ENCODE measurements at regions not wholly inside any gene's neighbourhood (a gene's known extent, or its start where the extent isn't known, plus 50 kb on each side); places are given as distances from the start of the nearest gene placed in this dataset.
"Not testable (repeated sequence)": the region's sequence is repeated elsewhere in the genome, so short reads cannot be mapped to it uniquely, and the experiment has no call there.

- H4K91ac ChIP-seq (ENCODE audit: low read depth, low read length) = no peak overlapping the region
- H2AK5ac ChIP-seq (ENCODE audit: low read length) = no peak overlapping the region
- H4K12ac ChIP-seq (ENCODE audit: low read depth, low read length) = no peak overlapping the region
- no peak overlapping the region for H2BK12ac ChIP-seq (ENCODE audit: low read length)
- no peak for DNase-seq
- H3K79me2 ChIP-seq (ENCODE audit: control insufficient read depth, insufficient read depth, low read length, poor library complexity) = no peaks in the 10 kb centered on the region
- H3K4me2 ChIP-seq (ENCODE audit: low read length) = no peak overlapping the region
- H2AFZ ChIP-seq (ENCODE audit: insufficient read depth, low read length, poor library complexity) = no peak overlapping the region
- H2BK120ac ChIP-seq (ENCODE audit: insufficient read depth, low read length, poor library complexity) = no peak overlapping the region
- H2BK5ac ChIP-seq (ENCODE audit: low read depth, low read length, poor library complexity) = no peak overlapping the region
- H3K79me1 ChIP-seq (ENCODE audit: low read length) = no peaks in the 10 kb centered on the region
- H3K14ac ChIP-seq (ENCODE audit: low read length) = no peak overlapping the region
- no peak overlapping the region for H3K23ac ChIP-seq (ENCODE audit: low read length)
- no peak overlapping the region for H3K4me3 ChIP-seq (ENCODE audit: low read depth, low read length)
- H3K36me3 ChIP-seq (ENCODE audit: control insufficient read depth in 1 of 2, insufficient read depth in 2 of 2, low read length in 2 of 2) = no peaks in the 10 kb centered on the region
- H3K9me3 ChIP-seq (ENCODE audit: insufficient read depth, low read depth, low read length) = no peaks in the 10 kb centered on the region
- no peak overlapping the region for H3K4ac ChIP-seq (ENCODE audit: low read depth, low read length)
- H3K9ac ChIP-seq (ENCODE audit: low read length) = no peak overlapping the region
- no peak overlapping the region for H3K18ac ChIP-seq (ENCODE audit: low read length)
- no peaks in the 10 kb centered on the region for H3K4me1 ChIP-seq (ENCODE audit: control insufficient read depth in 1 of 2, insufficient read depth in 2 of 2, low read length in 2 of 2)
- no peaks in the 10 kb centered on the region for H3K27me3 ChIP-seq (ENCODE audit: insufficient read depth, low read length)
- no peak overlapping the region for H3K27ac ChIP-seq (ENCODE audit: low read depth, low read length)
- H4K8ac ChIP-seq (ENCODE audit: low read depth, low read length) = no peak overlapping the region
These were observed 878.3 kb downstream of the FSTL5 start for GRCh38 chr4:161285461-161285860.

- Histone ChIP-seq H3K79me2 (ENCODE audit: control insufficient read depth, insufficient read depth, low read length, poor library complexity) (no peaks in the 10 kb centered on the region), H2AK5ac (ENCODE audit: low read length) (no peak overlapping the region), H3K4me1 (ENCODE audit: control insufficient read depth in 1 of 2, insufficient read depth in 2 of 2, low read length in 2 of 2) (no peaks in the 10 kb centered on the region), H2AFZ (ENCODE audit: insufficient read depth, low read length, poor library complexity) (no peak overlapping the region), H3K4me3 (ENCODE audit: low read depth, low read length) (no peak overlapping the region), H3K4ac (ENCODE audit: low read depth, low read length) (no peak overlapping the region), H3K9me3 (ENCODE audit: insufficient read depth, low read depth, low read length) (no peaks in the 10 kb centered on the region), H3K79me1 (ENCODE audit: low read length) (no peaks in the 10 kb centered on the region), H3K4me2 (ENCODE audit: low read length) (no peak overlapping the region), H2BK120ac (ENCODE audit: insufficient read depth, low read length, poor library complexity) (no peak overlapping the region), H3K27ac (ENCODE audit: low read depth, low read length) (no peak overlapping the region), H2BK5ac (ENCODE audit: low read depth, low read length, poor library complexity) (no peak overlapping the region), H3K36me3 (ENCODE audit: control insufficient read depth in 1 of 2, insufficient read depth in 2 of 2, low read length in 2 of 2) (no peaks in the 10 kb centered on the region), H3K14ac (ENCODE audit: low read length) (no peak overlapping the region), H3K27me3 (ENCODE audit: insufficient read depth, low read length) (no peaks in the 10 kb centered on the region), H4K12ac (ENCODE audit: low read depth, low read length) (no peak overlapping the region), H3K18ac (ENCODE audit: low read length) (no peak overlapping the region), H2BK12ac (ENCODE audit: low read length) (no peak overlapping the region), H4K8ac (ENCODE audit: low read depth, low read length) (no peak overlapping the region), H4K91ac (ENCODE audit: low read depth, low read length) (no peak overlapping the region), H3K9ac (ENCODE audit: low read length) (no peak overlapping the region), H3K23ac (ENCODE audit: low read length) (no peak overlapping the region)
- WGBS (ENCODE audit: extremely low coverage, insufficient coverage, insufficient read length) = no CpG with 5 or more reads among the region's 2 CpGs
- DNase-seq = no peak
These were observed 882.9 kb downstream of the FSTL5 start for GRCh38 chr4:161280929-161281328.

- Histone ChIP-seq H3K18ac (ENCODE audit: low read length) (no peak overlapping the region), H2AFZ (ENCODE audit: insufficient read depth, low read length, poor library complexity) (no peak overlapping the region), H3K4ac (ENCODE audit: low read depth, low read length) (no peak overlapping the region), H4K8ac (ENCODE audit: low read depth, low read length) (no peak overlapping the region), H4K91ac (ENCODE audit: low read depth, low read length) (no peak overlapping the region), H3K27me3 (ENCODE audit: insufficient read depth, low read length) (no peaks in the 10 kb centered on the region), H3K79me1 (ENCODE audit: low read length) (no peaks in the 10 kb centered on the region), H3K14ac (ENCODE audit: low read length) (no peak overlapping the region), H3K4me1 (ENCODE audit: control insufficient read depth in 1 of 2, insufficient read depth in 2 of 2, low read length in 2 of 2) (no peaks in the 10 kb centered on the region), H3K79me2 (ENCODE audit: control insufficient read depth, insufficient read depth, low read length, poor library complexity) (no peaks in the 10 kb centered on the region), H3K4me2 (ENCODE audit: low read length) (no peak overlapping the region), H3K27ac (ENCODE audit: low read depth, low read length) (no peak overlapping the region), H3K36me3 (ENCODE audit: control insufficient read depth in 1 of 2, insufficient read depth in 2 of 2, low read length in 2 of 2) (no peaks in the 10 kb centered on the region), H2BK12ac (ENCODE audit: low read length) (no peak overlapping the region), H3K9me3 (ENCODE audit: insufficient read depth, low read depth, low read length) (no peaks in the 10 kb centered on the region), H3K9ac (ENCODE audit: low read length) (no peak overlapping the region), H3K4me3 (ENCODE audit: low read depth, low read length) (no peak overlapping the region), H3K23ac (ENCODE audit: low read length) (no peak overlapping the region), H2AK5ac (ENCODE audit: low read length) (no peak overlapping the region), H4K12ac (ENCODE audit: low read depth, low read length) (no peak overlapping the region), H2BK120ac (ENCODE audit: insufficient read depth, low read length, poor library complexity) (no peak overlapping the region), H2BK5ac (ENCODE audit: low read depth, low read length, poor library complexity) (no peak overlapping the region)
- no peak for DNase-seq
- no CpG with 5 or more reads among the region's 2 CpGs for WGBS (ENCODE audit: extremely low coverage, insufficient coverage, insufficient read length)
These were observed 884.7 kb downstream of the FSTL5 start for GRCh38 chr4:161279095-161279494.

GRCh38 chr4:161277150-161277787, 886.5 kb downstream of the FSTL5 start:
- not testable (repeated sequence) for H2BK5ac ChIP-seq (ENCODE audit: low read depth, low read length, poor library complexity); H4K8ac ChIP-seq (ENCODE audit: low read depth, low read length); H2AK5ac ChIP-seq (ENCODE audit: low read length); H3K9ac ChIP-seq (ENCODE audit: low read length); H3K79me2 ChIP-seq (ENCODE audit: control insufficient read depth, insufficient read depth, low read length, poor library complexity); H3K4me3 ChIP-seq (ENCODE audit: low read depth, low read length); H2AFZ ChIP-seq (ENCODE audit: insufficient read depth, low read length, poor library complexity); H4K12ac ChIP-seq (ENCODE audit: low read depth, low read length); H3K14ac ChIP-seq (ENCODE audit: low read length); H2BK120ac ChIP-seq (ENCODE audit: insufficient read depth, low read length, poor library complexity); H3K18ac ChIP-seq (ENCODE audit: low read length); H3K36me3 ChIP-seq (ENCODE audit: control insufficient read depth in 1 of 2, insufficient read depth in 2 of 2, low read length in 2 of 2); H2BK12ac ChIP-seq (ENCODE audit: low read length); H3K9me3 ChIP-seq (ENCODE audit: insufficient read depth, low read depth, low read length); H3K4me1 ChIP-seq (ENCODE audit: control insufficient read depth in 1 of 2, insufficient read depth in 2 of 2, low read length in 2 of 2); H3K4ac ChIP-seq (ENCODE audit: low read depth, low read length); H3K79me1 ChIP-seq (ENCODE audit: low read length); H3K23ac ChIP-seq (ENCODE audit: low read length); H3K27me3 ChIP-seq (ENCODE audit: insufficient read depth, low read length); H3K27ac ChIP-seq (ENCODE audit: low read depth, low read length); H3K4me2 ChIP-seq (ENCODE audit: low read length); H4K91ac ChIP-seq (ENCODE audit: low read depth, low read length)
- DNase-seq = peak in 1 of 2 donors; percentile 1
- WGBS (ENCODE audit: extremely low coverage, insufficient coverage, insufficient read length) = no CpG with 5 or more reads among the region's 44 CpGs
